Astrocyte (in vitro differentiated cells and primary cell): ENCODE measurements at regions not wholly inside any gene's neighbourhood (a gene's known extent, or its start where the extent isn't known, plus 50 kb on each side); places are given as distances from the start of the nearest gene placed in this dataset.

Experiments
- DNase-seq: peaks from one replicate; pipeline ENCODE4 v3.0.0-alpha.2; 2010; ENCODE audit warnings: low read depth
- FAIRE-seq: peaks from 2 replicates; lab custom pipeline; 2011; peaks lifted over from hg19 to GRCh38; lab: Jason Lieb, UNC
- H2AFZ ChIP-seq: 2 replicates; pipeline ENCODE4 v1.6.0; 2012; ENCODE audit warnings: low read depth, low read length, inconsistent platforms
- H3K27ac ChIP-seq: 2 replicates; pipeline ENCODE4 v1.5.1; 2011; ENCODE audit warnings: low read depth, low read length, inconsistent platforms
- H3K27me3 ChIP-seq: 2 replicates; pipeline ENCODE4 v1.6.0; 2011; ENCODE audit warnings: low read length, inconsistent platforms; ENCODE audit not compliant: insufficient read depth
- H3K36me3 ChIP-seq: 2 replicates; pipeline ENCODE4 v1.5.1; 2011; ENCODE audit warnings: low read length, inconsistent platforms; ENCODE audit not compliant: insufficient read depth
- H3K4me1 ChIP-seq: 2 replicates; pipeline ENCODE4 v1.5.1; 2011; ENCODE audit warnings: low read length, inconsistent platforms; ENCODE audit not compliant: insufficient read depth
- H3K4me2 ChIP-seq: 2 replicates; pipeline ENCODE4 v1.6.0; 2012; ENCODE audit warnings: low read length, inconsistent platforms
- H3K4me3 ChIP-seq: 2 replicates; pipeline ENCODE4 v1.5.1; 2011; ENCODE audit warnings: low read depth, mild to moderate bottlenecking, low read length, inconsistent platforms; ENCODE audit not compliant: insufficient read depth
- H3K79me2 ChIP-seq: 2 replicates; pipeline ENCODE4 v1.6.0; 2012; ENCODE audit warnings: mild to moderate bottlenecking, low read length, inconsistent platforms; ENCODE audit not compliant: insufficient read depth
- H3K9ac ChIP-seq: 2 replicates; pipeline ENCODE4 v1.6.0; 2012; ENCODE audit warnings: mild to moderate bottlenecking, low read length, inconsistent platforms
- H3K9me3 ChIP-seq: 2 replicates; pipeline ENCODE4 v1.5.1; 2012; ENCODE audit warnings: low read depth, mild to moderate bottlenecking, low read length, inconsistent platforms; ENCODE audit not compliant: insufficient read depth
- H4K20me1 ChIP-seq: 2 replicates; pipeline ENCODE4 v1.6.0; 2012; ENCODE audit warnings: low read length, inconsistent platforms; ENCODE audit not compliant: insufficient read depth
- H3K27ac Mint-ChIP-seq: one replicate; pipeline ENCODE4 v1.8.0; 2021; ENCODE audit warnings: mild to moderate bottlenecking, mixed read lengths; ENCODE audit not compliant: unreplicated experiment
- H3K27me3 Mint-ChIP-seq: one replicate; pipeline ENCODE4 v1.8.0; 2021; ENCODE audit warnings: low read depth, mixed read lengths; ENCODE audit not compliant: unreplicated experiment
- H3K36me3 Mint-ChIP-seq: one replicate; pipeline ENCODE4 v1.8.0; 2021; ENCODE audit warnings: low read depth, mixed read lengths; ENCODE audit not compliant: unreplicated experiment
- H3K4me1 Mint-ChIP-seq: one replicate; pipeline ENCODE4 v1.8.0; 2021; ENCODE audit warnings: low read depth, mixed read lengths; ENCODE audit not compliant: unreplicated experiment
- H3K4me3 Mint-ChIP-seq: one replicate; pipeline ENCODE4 v1.8.0; 2021; ENCODE audit warnings: mild to moderate bottlenecking, moderate library complexity, mixed read lengths; ENCODE audit not compliant: unreplicated experiment
- H3K9me3 Mint-ChIP-seq: one replicate; pipeline ENCODE4 v1.8.0; 2021; ENCODE audit warnings: mild to moderate bottlenecking, mixed read lengths; ENCODE audit not compliant: unreplicated experiment
- CTCF ChIP-seq: IDR thresholded peaks from 2 replicates; pipeline ENCODE4 v1.5.1; 2011; ENCODE audit warnings: low read depth, mild to moderate bottlenecking, inconsistent platforms, low read length, moderate library complexity; ENCODE audit not compliant: insufficient read depth
- EZH2 ChIP-seq: IDR thresholded peaks from 2 replicates; pipeline ENCODE4 v1.6.1; 2012; ENCODE audit warnings: mild to moderate bottlenecking, low read length, inconsistent platforms; ENCODE audit not compliant: insufficient read depth

GRCh38 chr18:48481092-48481491, 57.7 kb upstream of the CTIF start:
- TF ChIP-seq EZH2 (no peak), CTCF (no peak)
- peaks cover 2% of the 10 kb centered on the region for H3K36me3 Mint-ChIP-seq
- H3K36me3 ChIP-seq: no peaks in the 10 kb centered on the region
- FAIRE-seq (no peak), DNase-seq (no peak)
- no peak overlapping the region for H3K9ac ChIP-seq
- no peaks in the 10 kb centered on the region for H3K27me3 ChIP-seq
- peaks cover 2% of the 10 kb centered on the region for H3K9me3 Mint-ChIP-seq
- H3K4me1 Mint-ChIP-seq: peaks cover 3% of the 10 kb centered on the region
- H3K9me3 ChIP-seq: peaks cover 7% of the 10 kb centered on the region
- no peak overlapping the region for H3K4me3 ChIP-seq
- no peaks in the 10 kb centered on the region for H4K20me1 ChIP-seq
- no peaks in the 10 kb centered on the region for H3K4me1 ChIP-seq
- no peak overlapping the region for H3K4me2 ChIP-seq
- no peak overlapping the region for H2AFZ ChIP-seq
- no peak overlapping the region for H3K4me3 Mint-ChIP-seq
- H3K27me3 Mint-ChIP-seq: peaks cover 4% of the 10 kb centered on the region
- H3K27ac Mint-ChIP-seq: no peak overlapping the region
- no peak overlapping the region for H3K27ac ChIP-seq
- no peaks in the 10 kb centered on the region for H3K79me2 ChIP-seq

GRCh38 chr18:48479531-48479930, 59.3 kb upstream of the CTIF start:
- H3K27ac ChIP-seq: no peak overlapping the region
- H3K4me3 Mint-ChIP-seq: no peak overlapping the region
- peaks cover 4% of the 10 kb centered on the region for H3K9me3 ChIP-seq
- H3K79me2 ChIP-seq: no peaks in the 10 kb centered on the region
- peaks cover 6% of the 10 kb centered on the region for H3K4me1 Mint-ChIP-seq
- no peak for FAIRE-seq
- H3K9me3 Mint-ChIP-seq: no peaks in the 10 kb centered on the region
- TF ChIP-seq CTCF (no peak), EZH2 (no peak)
- no peak overlapping the region for H3K27ac Mint-ChIP-seq
- H4K20me1 ChIP-seq: no peaks in the 10 kb centered on the region
- no peak overlapping the region for H3K9ac ChIP-seq
- no peak for DNase-seq
- H2AFZ ChIP-seq: no peak overlapping the region
- peaks cover 4% of the 10 kb centered on the region for H3K27me3 Mint-ChIP-seq
- no peak overlapping the region for H3K4me2 ChIP-seq
- H3K36me3 Mint-ChIP-seq: peaks cover 2% of the 10 kb centered on the region
- H3K4me1 ChIP-seq: no peaks in the 10 kb centered on the region
- no peak overlapping the region for H3K4me3 ChIP-seq
- no peaks in the 10 kb centered on the region for H3K36me3 ChIP-seq
- no peaks in the 10 kb centered on the region for H3K27me3 ChIP-seq

GRCh38 chr18:48477348-48477747, 61.5 kb upstream of the CTIF start:
- DNase-seq (no peak), FAIRE-seq (no peak)
- H3K36me3 ChIP-seq: no peaks in the 10 kb centered on the region
- no peaks in the 10 kb centered on the region for H3K79me2 ChIP-seq
- Mint-ChIP-seq H3K27me3 (peaks cover 10% of the 10 kb centered on the region), H3K36me3 (peaks cover 4% of the 10 kb centered on the region), H3K27ac (peak overlapping the region; percentile 47), H3K4me3 (no peak overlapping the region), H3K9me3 (peaks cover 6% of the 10 kb centered on the region), H3K4me1 (peaks cover 6% of the 10 kb centered on the region)
- no peaks in the 10 kb centered on the region for H4K20me1 ChIP-seq
- no peak overlapping the region for H3K4me3 ChIP-seq
- H3K4me2 ChIP-seq: no peak overlapping the region
- TF ChIP-seq CTCF (no peak), EZH2 (no peak)
- no peaks in the 10 kb centered on the region for H3K27me3 ChIP-seq
- H3K27ac ChIP-seq: no peak overlapping the region
- no peak overlapping the region for H3K9ac ChIP-seq
- no peak overlapping the region for H2AFZ ChIP-seq
- no peaks in the 10 kb centered on the region for H3K4me1 ChIP-seq
- peaks cover 4% of the 10 kb centered on the region for H3K9me3 ChIP-seq
